Activated B cell treated with CpG ODN at 0.5 μM for 24 hours (primary cell): ENCODE measurements at regions not wholly inside any gene's neighbourhood (a gene's known extent, or its start where the extent isn't known, plus 50 kb on each side); places are given as distances from the start of the nearest gene placed in this dataset.

Source experiments
- ATAC-seq: fragments of 200-7000 bp; cut with Tn5 transposase; one replicate; pipeline ENCODE4 v1.10.0; 2021; ENCODE audit warnings: low read depth, mild to moderate bottlenecking, moderate library complexity
- CTCF ChIA-PET: fragments of 350-600 bp; sonication (Branson Sonifier 250); formaldehyde crosslinking; loops from one replicate; lab custom pipeline; 2021; ENCODE audit warnings: antibody characterized with exemption; lab: Charles Lee
- POLR2A ChIA-PET: fragments of 350-600 bp; sonication (Branson Sonifier 250); formaldehyde crosslinking; loops from one replicate; lab custom pipeline; 2021; ENCODE audit warnings: antibody characterized with exemption; lab: Charles Lee
- DNase-seq: peaks from one replicate; pipeline ENCODE4 v3.0.0; 2022
- H3K27ac Mint-ChIP-seq: one replicate; pipeline ENCODE4 v1.8.0; 2020; ENCODE audit warnings: mixed read lengths
- H3K27me3 Mint-ChIP-seq: one replicate; pipeline ENCODE4 v1.8.0; 2021; ENCODE audit warnings: mixed read lengths
- H3K36me3 Mint-ChIP-seq: one replicate; pipeline ENCODE4 v1.8.0; 2021; ENCODE audit warnings: low read depth, mixed read lengths
- H3K4me1 Mint-ChIP-seq: one replicate; pipeline ENCODE4 v1.8.0; 2021; ENCODE audit warnings: mixed read lengths
- H3K4me3 Mint-ChIP-seq: one replicate; pipeline ENCODE4 v1.8.0; 2020; ENCODE audit warnings: mild to moderate bottlenecking, mixed read lengths
- H3K9me3 Mint-ChIP-seq: one replicate; pipeline ENCODE4 v1.8.0; 2020; ENCODE audit warnings: mixed read lengths
- intact Hi-C: fragments of 100-400 bp; cut with micrococcal nuclease; formaldehyde crosslinking; loops from one replicate; pipeline ENCODE4 v1.15.1; 2024
- TF ChIP-seq, protein P1 (sequence below): fragments of 200-600 bp; IDR thresholded peaks from one replicate; pipeline ENCODE4 v1.8.0; 2022; ENCODE audit warnings: antibody characterized with exemption, mild to moderate bottlenecking

DNA sequence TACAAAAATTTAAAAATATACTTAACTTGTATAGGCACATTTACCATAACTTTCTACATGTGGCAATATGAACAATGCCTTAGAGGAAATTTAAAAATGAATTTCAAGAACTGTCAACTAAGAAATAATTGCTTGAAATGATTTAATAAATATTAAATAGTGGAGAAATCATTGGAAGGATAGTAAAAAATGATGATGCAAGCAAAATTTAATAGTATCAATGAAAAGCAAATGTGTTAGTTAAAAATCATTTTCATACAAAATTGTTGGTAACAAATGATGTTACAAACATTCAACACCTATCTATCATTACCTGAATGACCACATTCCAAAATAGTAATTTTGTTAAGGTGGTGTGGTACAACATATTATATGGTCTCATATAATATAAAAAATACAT lies 331.0 kb downstream of the HAO1 start:
- no peaks in the 10 kb centered on the region for H3K27me3 Mint-ChIP-seq
- ChIA-PET CTCF (no interaction called here), POLR2A (no interaction called here)
- intact Hi-C loops, result no loop called here
- no peak overlapping the region for H3K27ac Mint-ChIP-seq
- H3K9me3 Mint-ChIP-seq, result no peaks in the 10 kb centered on the region
- no peaks in the 10 kb centered on the region for H3K36me3 Mint-ChIP-seq
- no peak overlapping the region for H3K4me3 Mint-ChIP-seq
- TF ChIP-seq, protein P1, sequence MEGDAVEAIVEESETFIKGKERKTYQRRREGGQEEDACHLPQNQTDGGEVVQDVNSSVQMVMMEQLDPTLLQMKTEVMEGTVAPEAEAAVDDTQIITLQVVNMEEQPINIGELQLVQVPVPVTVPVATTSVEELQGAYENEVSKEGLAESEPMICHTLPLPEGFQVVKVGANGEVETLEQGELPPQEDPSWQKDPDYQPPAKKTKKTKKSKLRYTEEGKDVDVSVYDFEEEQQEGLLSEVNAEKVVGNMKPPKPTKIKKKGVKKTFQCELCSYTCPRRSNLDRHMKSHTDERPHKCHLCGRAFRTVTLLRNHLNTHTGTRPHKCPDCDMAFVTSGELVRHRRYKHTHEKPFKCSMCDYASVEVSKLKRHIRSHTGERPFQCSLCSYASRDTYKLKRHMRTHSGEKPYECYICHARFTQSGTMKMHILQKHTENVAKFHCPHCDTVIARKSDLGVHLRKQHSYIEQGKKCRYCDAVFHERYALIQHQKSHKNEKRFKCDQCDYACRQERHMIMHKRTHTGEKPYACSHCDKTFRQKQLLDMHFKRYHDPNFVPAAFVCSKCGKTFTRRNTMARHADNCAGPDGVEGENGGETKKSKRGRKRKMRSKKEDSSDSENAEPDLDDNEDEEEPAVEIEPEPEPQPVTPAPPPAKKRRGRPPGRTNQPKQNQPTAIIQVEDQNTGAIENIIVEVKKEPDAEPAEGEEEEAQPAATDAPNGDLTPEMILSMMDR, result no peak
- DNase-seq, result no peak
- ATAC-seq, result no peak
- no peaks in the 10 kb centered on the region for H3K4me1 Mint-ChIP-seq

DNA sequence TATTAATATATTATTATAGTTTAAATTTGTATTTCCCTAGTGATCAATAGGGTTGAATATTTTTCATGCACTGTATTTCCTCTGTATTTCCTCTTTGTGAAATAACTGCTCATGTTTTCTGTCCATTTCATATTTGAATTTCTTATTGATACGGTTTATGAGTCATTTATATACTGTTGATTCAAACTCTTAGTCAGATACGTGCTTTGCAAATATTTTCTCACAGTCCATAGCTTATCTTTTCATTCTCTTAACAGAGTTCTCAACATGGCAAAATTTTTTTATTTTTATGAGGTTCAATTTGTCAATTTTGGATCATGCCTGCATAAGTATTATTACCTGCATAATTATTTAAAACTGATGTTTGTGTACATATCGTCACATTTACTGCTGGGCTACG lies 329.6 kb downstream of the HAO1 start:
- Mint-ChIP-seq H3K27ac (no peak overlapping the region), H3K9me3 (no peaks in the 10 kb centered on the region)

DNA sequence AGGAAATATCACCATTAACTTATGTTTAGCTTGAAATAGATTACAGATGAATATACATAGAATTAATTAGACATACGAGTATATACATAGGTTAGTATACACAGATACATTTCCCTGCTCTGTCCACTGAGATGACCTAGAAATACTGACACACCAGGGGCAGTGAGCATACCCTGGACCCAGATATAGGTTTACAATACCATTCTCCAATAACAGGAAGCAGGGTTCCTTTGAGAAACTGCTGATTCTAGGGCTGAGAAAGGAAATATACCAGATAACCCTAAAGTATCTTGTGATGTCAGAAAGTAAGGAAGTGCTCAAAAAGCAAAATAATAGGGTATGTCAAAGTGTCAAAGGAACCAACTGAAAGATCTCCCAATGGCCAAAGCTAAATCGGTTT lies 322.5 kb downstream of the HAO1 start:
- ChIA-PET POLR2A (no interaction called here), CTCF (no interaction called here)
- Mint-ChIP-seq H3K9me3 (peaks cover 4% of the 10 kb centered on the region), H3K4me1 (no peaks in the 10 kb centered on the region), H3K36me3 (no peaks in the 10 kb centered on the region), H3K27me3 (no peaks in the 10 kb centered on the region), H3K4me3 (no peak overlapping the region), H3K27ac (no peak overlapping the region)
- intact Hi-C loops, result no loop called here
- no peak for DNase-seq
- ATAC-seq, result no peak
- TF ChIP-seq, protein P1, result no peak

More for the DNA sequence above, 329.6 kb downstream of the HAO1 start:
- no peaks in the 10 kb centered on the region for H3K4me1 Mint-ChIP-seq
- H3K36me3 Mint-ChIP-seq, result no peaks in the 10 kb centered on the region
- H3K27me3 Mint-ChIP-seq, result no peaks in the 10 kb centered on the region
- DNase-seq, result no peak
- CTCF ChIA-PET, result no interaction called here
- intact Hi-C loops, result no loop called here
- TF ChIP-seq, protein P1, result no peak
- no peak for ATAC-seq
- POLR2A ChIA-PET, result no interaction called here
- H3K4me3 Mint-ChIP-seq, result no peak overlapping the region

DNA sequence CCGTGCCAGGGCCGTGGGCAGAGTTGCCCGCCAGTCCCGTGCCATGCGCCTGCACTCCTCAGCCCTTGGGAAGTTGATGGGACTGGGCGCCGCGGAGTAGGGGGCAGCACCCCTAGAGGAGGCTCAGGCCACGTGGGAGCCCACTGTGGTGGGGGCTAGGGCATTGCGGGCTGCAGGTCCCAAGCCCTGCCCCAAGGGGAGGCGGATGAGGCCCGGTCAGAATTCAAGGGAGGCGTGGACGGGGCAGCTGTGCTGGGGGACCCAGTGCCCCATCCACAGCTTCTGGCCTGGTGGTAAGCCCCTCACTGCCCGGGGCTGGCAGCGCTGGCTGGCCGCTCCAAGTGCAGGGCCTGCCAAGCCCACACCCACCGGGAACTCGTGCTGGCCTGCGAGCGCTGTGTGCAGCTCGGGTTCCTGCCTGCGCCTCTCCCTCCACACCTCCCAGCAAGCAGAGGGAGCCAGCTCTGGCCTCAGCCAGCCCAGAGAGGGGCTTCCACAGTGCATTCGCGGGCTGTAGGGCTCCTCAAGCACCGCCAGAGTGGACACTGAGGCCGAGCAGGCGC lies 317.8 kb downstream of the HAO1 start:
- ChIA-PET CTCF (no interaction called here), POLR2A (no interaction called here)
- intact Hi-C loops, result no loop called here
- no peaks in the 10 kb centered on the region for H3K4me1 Mint-ChIP-seq
- H3K27ac Mint-ChIP-seq, result no peak overlapping the region
- H3K36me3 Mint-ChIP-seq, result no peaks in the 10 kb centered on the region
- peaks cover 4% of the 10 kb centered on the region for H3K9me3 Mint-ChIP-seq
- H3K27me3 Mint-ChIP-seq, result no peaks in the 10 kb centered on the region
- DNase-seq, result no peak
- TF ChIP-seq, protein P1, result no peak
- H3K4me3 Mint-ChIP-seq, result no peak overlapping the region
- ATAC-seq, result no peak

DNA sequence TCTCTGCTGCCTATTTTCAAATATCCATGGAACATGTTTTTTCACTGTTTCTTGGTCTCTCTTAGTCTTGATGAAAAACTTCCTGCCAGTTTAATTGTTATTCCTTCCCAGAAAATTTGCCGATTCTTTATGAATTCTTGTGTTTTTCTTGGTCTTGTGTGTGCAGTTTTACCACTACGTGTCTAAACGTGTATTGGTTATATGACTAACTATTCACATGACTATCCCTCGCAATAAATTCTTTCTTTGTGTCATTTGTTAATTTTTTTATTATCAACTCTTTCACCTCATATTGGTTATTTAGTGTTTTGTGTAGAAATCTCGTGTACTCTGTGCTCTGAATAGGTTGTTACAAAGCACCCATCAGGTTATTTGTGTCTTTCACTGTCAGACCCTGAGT lies 315.4 kb downstream of the HAO1 start:
- Mint-ChIP-seq H3K9me3 (peaks cover 4% of the 10 kb centered on the region), H3K36me3 (no peaks in the 10 kb centered on the region), H3K27me3 (no peaks in the 10 kb centered on the region), H3K4me1 (no peaks in the 10 kb centered on the region), H3K4me3 (no peak overlapping the region), H3K27ac (no peak overlapping the region)
- TF ChIP-seq, protein P1, result no peak
- ChIA-PET POLR2A (no interaction called here), CTCF (no interaction called here)
- DNase-seq (no peak), ATAC-seq (no peak)
- intact Hi-C loops, result no loop called here
